ENCODE measurements at regions not wholly inside any gene's neighbourhood (a gene's known extent, or its start where the extent isn't known, plus 50 kb on each side); places are given as distances from the start of the nearest gene placed in this dataset.

DNA sequence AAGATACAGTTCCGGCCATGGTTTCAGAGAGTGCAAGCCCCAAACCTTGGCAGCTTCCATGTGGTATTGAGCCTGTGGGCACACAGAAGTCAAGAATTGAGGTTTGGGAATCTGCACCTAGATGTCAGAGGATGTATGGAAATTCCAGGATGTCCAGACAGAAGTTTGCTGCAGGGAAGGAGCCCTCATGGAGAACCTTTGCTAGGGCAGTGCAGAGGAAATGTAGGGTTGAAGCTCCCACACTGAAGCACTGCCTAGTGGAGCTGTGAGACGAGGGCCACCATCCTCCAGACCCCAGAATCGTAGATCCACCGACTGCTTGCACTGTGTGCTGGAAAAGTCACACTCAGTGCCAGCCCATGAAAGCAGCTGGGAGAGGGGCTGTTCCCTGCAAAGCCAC lies 267.5 kb downstream of the OGFRL1 start:
- TF ChIP-seq POLR2AphosphoS5 (IDR thresholded peaks at IDR 0.05; ENCODE audit: low read depth, low read length) (no peak), POLR2A (IDR thresholded peaks at IDR 0.05; ENCODE audit: low read depth, low read length) (no peak), TAF1 (IDR thresholded peaks at IDR 0.05; ENCODE audit: low read depth, low read length) (no peak)
